HG03064 (cell line): ENCODE measurements at regions not wholly inside any gene's neighbourhood (a gene's known extent, or its start where the extent isn't known, plus 50 kb on each side); places are given as distances from the start of the nearest gene placed in this dataset.
"Not testable (repeated sequence)": the region's sequence is repeated elsewhere in the genome, so short reads cannot be mapped to it uniquely, and the experiment has no call there.

Experiments used
- ATAC-seq: cut with Tn5 transposase; IDR thresholded peaks from one replicate; pipeline ENCODE4 v1.9.1; 2021; ENCODE audit warnings: low read depth; ENCODE audit not compliant: unreplicated experiment

GRCh38 chr1:96211202-96211601 is 510.4 kb upstream of the PTBP2 start:
- no peak for ATAC-seq

- no peak for ATAC-seq
These were observed 506.6 kb upstream of the PTBP2 start for GRCh38 chr1:96214982-96215381.

GRCh38 chr1:96220651-96221050 is 500.9 kb upstream of the PTBP2 start:
- no peak for ATAC-seq

- no peak for ATAC-seq
These were observed 498.9 kb upstream of the PTBP2 start for GRCh38 chr1:96222701-96223100.

- not testable (repeated sequence) for ATAC-seq
These were observed 497.4 kb upstream of the PTBP2 start for GRCh38 chr1:96224229-96224628.

- ATAC-seq: no peak
These were observed 488.2 kb upstream of the PTBP2 start for GRCh38 chr1:96233422-96233821.

GRCh38 chr1:96234299-96234698 is 487.3 kb upstream of the PTBP2 start:
- no peak for ATAC-seq

- ATAC-seq: no peak
These were observed 485.3 kb upstream of the PTBP2 start for GRCh38 chr1:96236156-96236739.

GRCh38 chr1:96238426-96238825 is 483.2 kb upstream of the PTBP2 start:
- ATAC-seq: no peak

GRCh38 chr1:96240438-96240837 is 481.1 kb upstream of the PTBP2 start:
- no peak for ATAC-seq

- ATAC-seq: no peak
These were observed 468.1 kb upstream of the PTBP2 start for GRCh38 chr1:96253246-96254035.

GRCh38 chr1:96256130-96256790 is 465.3 kb upstream of the PTBP2 start:
- no peak for ATAC-seq

- no peak for ATAC-seq
These were observed 462.2 kb upstream of the PTBP2 start for GRCh38 chr1:96259399-96259798.

- no peak for ATAC-seq
These were observed 440.1 kb upstream of the PTBP2 start for GRCh38 chr1:96281491-96281890.

- no peak for ATAC-seq
These were observed 431.6 kb upstream of the PTBP2 start for GRCh38 chr1:96290033-96290432.

GRCh38 chr1:96290801-96291200 is 430.8 kb upstream of the PTBP2 start:
- no peak for ATAC-seq

- ATAC-seq: no peak
These were observed 430.1 kb upstream of the PTBP2 start for GRCh38 chr1:96291468-96291867.

- ATAC-seq: no peak
These were observed 429.4 kb upstream of the PTBP2 start for GRCh38 chr1:96292141-96292540.

GRCh38 chr1:96296991-96297390 is 424.6 kb upstream of the PTBP2 start:
- ATAC-seq: no peak

GRCh38 chr1:96306809-96307560 is 414.6 kb upstream of the PTBP2 start:
- no peak for ATAC-seq

- no peak for ATAC-seq
These were observed 413.3 kb upstream of the PTBP2 start for GRCh38 chr1:96308314-96308713.
